ENCODE measurements at regions not wholly inside any gene's neighbourhood (a gene's known extent, or its start where the extent isn't known, plus 50 kb on each side); places are given as distances from the start of the nearest gene placed in this dataset.

DNA sequence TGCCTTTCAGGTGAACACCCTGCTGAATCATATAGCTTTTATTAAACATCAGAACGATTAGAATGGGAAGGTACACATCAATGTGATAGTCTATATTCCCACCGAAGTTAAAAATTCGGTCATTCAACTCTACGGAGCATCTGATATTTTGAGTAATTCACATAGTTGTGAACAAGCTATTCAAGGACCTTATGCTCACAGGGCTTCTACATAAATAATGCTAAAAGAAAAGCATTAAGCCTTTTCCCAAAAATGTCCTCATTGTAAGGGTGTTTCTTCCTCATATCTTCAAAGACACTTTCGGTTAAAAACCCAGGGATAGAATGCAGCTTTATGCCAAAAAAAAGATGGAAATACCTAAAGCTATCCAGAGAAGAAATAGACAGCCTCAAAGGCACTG lies 79.7 kb upstream of the EDNRA start:
- TF ChIP-seq, protein P1, sequence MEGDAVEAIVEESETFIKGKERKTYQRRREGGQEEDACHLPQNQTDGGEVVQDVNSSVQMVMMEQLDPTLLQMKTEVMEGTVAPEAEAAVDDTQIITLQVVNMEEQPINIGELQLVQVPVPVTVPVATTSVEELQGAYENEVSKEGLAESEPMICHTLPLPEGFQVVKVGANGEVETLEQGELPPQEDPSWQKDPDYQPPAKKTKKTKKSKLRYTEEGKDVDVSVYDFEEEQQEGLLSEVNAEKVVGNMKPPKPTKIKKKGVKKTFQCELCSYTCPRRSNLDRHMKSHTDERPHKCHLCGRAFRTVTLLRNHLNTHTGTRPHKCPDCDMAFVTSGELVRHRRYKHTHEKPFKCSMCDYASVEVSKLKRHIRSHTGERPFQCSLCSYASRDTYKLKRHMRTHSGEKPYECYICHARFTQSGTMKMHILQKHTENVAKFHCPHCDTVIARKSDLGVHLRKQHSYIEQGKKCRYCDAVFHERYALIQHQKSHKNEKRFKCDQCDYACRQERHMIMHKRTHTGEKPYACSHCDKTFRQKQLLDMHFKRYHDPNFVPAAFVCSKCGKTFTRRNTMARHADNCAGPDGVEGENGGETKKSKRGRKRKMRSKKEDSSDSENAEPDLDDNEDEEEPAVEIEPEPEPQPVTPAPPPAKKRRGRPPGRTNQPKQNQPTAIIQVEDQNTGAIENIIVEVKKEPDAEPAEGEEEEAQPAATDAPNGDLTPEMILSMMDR (conservative IDR thresholded peaks at IDR 0.05), result no peak
- Histone ChIP-seq H2BK12ac (ENCODE audit: insufficient read length, low read depth, low read length) (no peak overlapping the region), H3K4ac (ENCODE audit: low read depth, low read length) (no peak overlapping the region), H3K27me3 (ENCODE audit: insufficient read depth, low read length) (no peaks in the 10 kb centered on the region), H3K56ac (ENCODE audit: insufficient read length, low read depth, low read length) (no peak overlapping the region), H4K5ac (ENCODE audit: insufficient read length, low read depth, low read length) (no peak overlapping the region), H3K14ac (ENCODE audit: insufficient read depth, low read length) (no peak overlapping the region), H3K27ac (ENCODE audit: insufficient read length, low read depth, low read length) (no peak overlapping the region), H2BK120ac (ENCODE audit: low read depth, low read length, poor library complexity, severe bottlenecking) (no peak overlapping the region), H2AFZ (ENCODE audit: low read length) (no peak overlapping the region), H2AK5ac (ENCODE audit: insufficient read length, low read length) (no peak overlapping the region), H4K91ac (ENCODE audit: insufficient read length, low read depth, low read length) (no peak overlapping the region), H3K9ac (ENCODE audit: extremely low read depth, insufficient read length, low read length) (no peak overlapping the region), H3K79me2 (ENCODE audit: insufficient read depth, low read length) (no peaks in the 10 kb centered on the region), H2BK15ac (ENCODE audit: low read depth, low read length) (no peak overlapping the region), H4K8ac (replicated peaks; ENCODE audit: insufficient read length, low read depth, low read length) (no peak overlapping the region), H3K18ac (ENCODE audit: insufficient read length, low read depth, low read length) (no peak overlapping the region), H2BK20ac (ENCODE audit: low read depth, low read length, poor library complexity, severe bottlenecking) (no peak overlapping the region), H3K9me3 (ENCODE audit: control insufficient read depth, low read depth, low read length) (no peaks in the 10 kb centered on the region), H3K4me2 (ENCODE audit: insufficient read depth, insufficient read length, low read length) (no peak overlapping the region), H3K23ac (ENCODE audit: insufficient read length, low read depth, low read length) (no peak overlapping the region), H3K23me2 (ENCODE audit: insufficient read length, low read depth, low read length, poor library complexity, severe bottlenecking) (no peaks in the 10 kb centered on the region), H3T11ph (ENCODE audit: low read length) (no peak overlapping the region), H4K20me1 (ENCODE audit: control insufficient read depth, insufficient read depth, insufficient read length) (no peaks in the 10 kb centered on the region), H3K79me1 (ENCODE audit: insufficient read depth, low read depth, low read length, poor library complexity, severe bottlenecking) (no peaks in the 10 kb centered on the region), H3K4me1 (ENCODE audit: insufficient read depth, low read length) (no peaks in the 10 kb centered on the region), H2BK5ac (ENCODE audit: insufficient read length, low read length) (no peak overlapping the region)
- H3K4me3 Mint-ChIP-seq, result no peak overlapping the region
- H3K27me3 Mint-ChIP-seq (ENCODE audit: low read depth), result no peaks in the 10 kb centered on the region
- peaks cover 0 to 2% (median 0%) of the 10 kb centered on the region in 3 experiments; a peak in 2 of 7 replicates for H3K36me3 Mint-ChIP-seq (ENCODE audit: insufficient read depth in 1 of 3, low read depth in 3 of 3)
- no peaks in the 10 kb centered on the region for H3K4me1 Mint-ChIP-seq
- H3K9me3 Mint-ChIP-seq, result peaks cover 14 to 17% of the 10 kb centered on the region in 2 experiments; a peak in 4 of 5 replicates
- no CpG with 5 or more reads among the region's 5 CpGs for WGBS (ENCODE audit: extremely low coverage, insufficient read length, low lambda C conversion rate)
- H3K27ac Mint-ChIP-seq, result no peak overlapping the region
- no peak for DNase-seq

Data from H9 (cell line).